Stimulated activated CD4-positive, alpha-beta T cell treated with anti-CD3 and anti-CD28 coated beads, Interleukin-2, amount 100 ng/mL, for 48 hours (primary cell): ENCODE measurements at regions not wholly inside any gene's neighbourhood (a gene's known extent, or its start where the extent isn't known, plus 50 kb on each side); places are given as distances from the start of the nearest gene placed in this dataset.

Source experiments
- DNase-seq, 2 donors: peaks; one replicate each; pipeline ENCODE4 v3.0.0-alpha.2; 2020

DNA sequence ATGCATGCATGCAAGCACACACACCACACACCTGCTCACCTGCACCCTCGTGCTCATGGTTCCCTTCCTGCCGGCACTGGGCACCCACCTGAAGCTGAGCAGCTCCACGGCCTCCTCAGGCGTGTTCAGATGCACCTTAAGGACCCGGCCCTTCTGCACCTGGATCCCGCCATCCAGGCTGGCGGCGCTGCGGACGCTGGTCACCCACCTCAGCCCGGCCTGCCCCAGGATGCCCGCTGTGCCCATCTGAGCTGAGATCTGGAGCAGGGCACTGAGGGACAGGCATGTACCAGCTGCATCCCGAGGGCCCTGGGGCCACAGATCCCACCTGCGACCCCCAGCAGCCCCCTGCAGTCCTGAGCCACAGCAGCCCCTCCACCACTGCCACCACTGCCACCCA, 110.0 kb downstream of the LITAF start:
- DNase-seq, result no peak

DNA sequence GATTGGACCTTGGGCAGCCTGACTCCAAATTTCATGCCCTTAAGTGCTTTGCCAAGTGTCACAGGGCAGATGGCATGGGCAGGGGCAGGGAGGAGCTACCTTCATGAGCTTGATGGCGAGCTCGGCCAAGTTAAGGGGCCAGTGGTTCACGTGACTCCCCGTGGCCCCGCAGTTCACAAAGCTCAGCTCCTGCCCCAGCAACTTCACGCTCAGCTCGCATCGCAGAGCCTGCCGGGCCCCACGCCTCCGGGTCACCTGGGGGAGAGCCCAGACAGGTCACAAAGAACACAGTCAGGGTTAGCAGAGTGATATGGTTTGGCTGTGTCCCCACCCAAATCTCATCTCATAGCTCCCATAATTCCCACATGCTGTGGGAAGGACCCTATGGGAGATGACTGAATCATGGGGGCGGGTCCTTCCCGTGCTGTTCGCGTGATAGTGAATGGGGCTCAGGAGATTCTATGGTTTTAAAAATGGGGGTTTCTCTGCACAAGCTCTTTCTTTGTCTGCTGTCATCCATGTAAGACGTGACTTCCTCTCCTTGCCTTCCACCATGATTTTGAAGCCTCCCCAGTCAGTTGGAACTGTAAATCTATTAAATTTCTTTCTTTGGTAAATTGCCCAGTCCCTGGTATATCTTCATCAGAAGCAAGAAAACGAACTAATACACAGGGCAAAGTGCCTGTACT, 108.1 kb downstream of the LITAF start:
- no peak for DNase-seq

DNA sequence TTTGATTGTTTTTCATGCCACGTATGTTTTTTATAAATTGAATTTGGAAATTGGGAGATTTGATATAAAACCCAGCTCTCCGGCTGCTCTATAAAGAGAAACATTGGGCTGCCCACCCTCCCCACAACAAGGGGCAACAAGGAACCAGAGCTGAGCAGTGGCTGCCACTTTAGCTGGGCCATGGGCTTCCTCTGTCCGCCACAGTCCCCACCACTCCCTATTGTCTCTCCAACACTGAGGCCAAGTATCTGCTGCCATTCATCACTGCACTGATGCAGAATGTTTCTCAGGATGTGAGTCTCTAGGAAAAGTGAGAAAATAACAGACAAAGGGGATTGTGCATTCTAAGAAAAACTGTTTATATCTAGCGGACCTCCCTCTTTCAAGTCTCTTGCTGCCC, 106.8 kb downstream of the LITAF start:
- no peak for DNase-seq

DNA sequence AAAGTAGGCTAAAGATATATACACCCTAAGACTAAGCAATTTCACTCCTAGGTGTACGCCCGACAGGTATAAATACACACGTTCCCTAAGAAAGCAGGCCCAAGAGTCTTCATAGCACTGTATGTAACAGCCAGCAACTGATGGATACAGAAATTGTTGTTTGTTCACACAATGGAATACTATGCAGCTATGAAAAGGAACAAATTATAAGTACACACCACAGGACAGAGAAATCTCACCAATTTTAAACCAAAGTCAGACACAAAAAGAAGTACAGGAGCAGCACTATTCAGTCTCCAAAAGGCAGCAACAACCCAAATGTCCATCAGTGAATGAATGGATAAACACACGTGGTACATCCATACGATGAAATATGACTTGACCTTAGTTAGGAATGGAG, 106.1 kb downstream of the LITAF start:
- DNase-seq, result no peak

DNA sequence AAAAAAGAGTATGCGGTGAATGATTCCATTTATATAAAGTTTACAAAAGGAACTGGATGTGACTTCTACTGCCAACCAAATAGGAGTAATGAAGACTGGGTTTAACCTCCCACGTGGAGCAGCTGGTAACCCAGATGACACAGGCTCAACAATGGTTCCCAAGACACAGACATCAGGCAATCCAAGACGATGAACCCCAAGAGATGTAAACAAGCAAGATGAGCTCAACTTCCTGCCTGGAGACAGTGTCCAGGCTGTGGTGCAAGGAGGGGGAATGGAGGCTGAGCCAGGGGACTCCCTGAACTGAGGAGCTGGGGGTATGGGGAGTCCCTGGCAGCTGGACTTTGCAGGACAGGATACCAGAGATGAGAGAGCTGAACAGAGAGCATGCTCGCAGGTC, 104.7 kb downstream of the LITAF start:
- no peak for DNase-seq

DNA sequence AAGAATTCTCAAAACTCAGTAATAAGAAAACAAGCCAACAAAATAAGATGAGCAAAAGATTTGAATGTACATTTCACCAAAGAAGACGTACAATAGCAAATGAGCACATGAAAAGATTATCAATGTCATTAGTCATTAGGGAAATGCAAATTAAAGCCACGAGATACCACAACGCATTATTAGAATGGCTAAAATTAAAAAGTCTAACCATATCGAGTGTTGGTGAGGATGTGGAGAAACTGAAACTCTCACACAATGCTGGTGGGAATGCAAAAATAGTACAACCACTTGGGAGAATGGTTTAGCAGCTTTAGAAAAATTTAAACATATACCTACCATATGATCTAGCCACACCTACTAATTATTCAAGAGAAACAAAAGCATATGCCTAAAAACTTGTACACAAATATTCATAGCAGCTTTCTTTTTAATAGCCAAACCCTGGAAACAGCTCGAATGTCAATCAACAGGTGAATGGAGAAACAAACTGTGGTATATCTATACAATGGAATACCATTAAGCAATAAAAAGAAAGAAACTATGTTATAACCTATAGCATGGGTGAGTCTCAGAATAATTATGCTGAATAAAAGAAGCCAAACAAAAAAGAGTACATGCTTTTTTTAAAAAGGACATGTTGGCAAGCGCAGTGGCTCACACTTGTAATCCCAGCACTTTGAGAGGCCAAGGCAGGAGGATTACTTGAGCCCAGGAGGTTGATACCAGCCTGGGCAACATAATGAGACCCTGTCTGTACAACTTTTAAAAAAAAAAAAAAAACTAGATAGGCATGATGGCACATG, 103.6 kb downstream of the LITAF start:
- no peak for DNase-seq

DNA sequence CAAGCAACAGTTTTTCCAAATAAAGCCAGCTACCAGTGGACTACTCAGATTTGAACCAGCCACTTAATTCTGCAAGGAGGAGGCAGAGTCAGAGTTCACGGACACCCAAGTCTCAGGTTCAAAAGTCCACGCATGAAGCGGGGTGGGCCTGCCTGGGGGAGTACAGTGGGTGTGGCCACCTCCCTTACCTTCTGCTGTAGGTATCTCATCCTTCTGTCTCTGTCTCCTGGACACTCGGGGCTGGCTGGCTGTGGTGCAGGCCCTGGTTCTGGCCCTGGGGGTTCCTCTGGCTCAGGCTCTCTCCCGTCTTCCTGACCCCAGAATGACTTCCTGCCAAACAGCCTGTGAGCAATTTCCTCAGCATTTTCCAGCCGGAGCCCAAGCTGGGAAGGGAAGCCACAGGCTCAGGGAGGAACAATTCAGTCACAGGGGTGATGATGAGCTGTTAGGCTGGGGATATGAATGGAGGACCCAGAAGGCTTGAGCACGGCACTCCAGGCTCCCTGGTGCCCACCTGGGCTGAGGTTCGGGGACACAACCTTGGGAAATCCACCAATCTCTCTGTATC, 101.9 kb downstream of the LITAF start:
- DNase-seq, result no peak

DNA sequence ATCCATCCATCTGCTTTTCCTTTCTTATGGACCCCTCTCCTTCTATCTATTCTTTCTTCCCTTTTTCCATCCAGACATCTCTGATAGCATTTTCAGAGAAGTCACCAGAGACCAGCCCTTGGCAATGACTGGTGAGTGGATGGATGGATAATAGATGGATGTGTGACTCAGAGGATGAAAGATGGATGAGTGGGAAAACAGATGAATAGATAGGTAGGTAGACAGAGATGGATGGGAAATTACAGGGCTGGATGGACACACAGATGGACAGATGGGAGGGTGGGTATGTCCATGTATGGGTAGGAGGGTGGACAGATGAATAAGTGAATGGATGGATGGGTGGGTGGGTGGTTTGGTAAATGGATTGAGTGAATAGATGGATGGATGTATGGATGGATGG, 101.0 kb downstream of the LITAF start:
- DNase-seq, result no peak

DNA sequence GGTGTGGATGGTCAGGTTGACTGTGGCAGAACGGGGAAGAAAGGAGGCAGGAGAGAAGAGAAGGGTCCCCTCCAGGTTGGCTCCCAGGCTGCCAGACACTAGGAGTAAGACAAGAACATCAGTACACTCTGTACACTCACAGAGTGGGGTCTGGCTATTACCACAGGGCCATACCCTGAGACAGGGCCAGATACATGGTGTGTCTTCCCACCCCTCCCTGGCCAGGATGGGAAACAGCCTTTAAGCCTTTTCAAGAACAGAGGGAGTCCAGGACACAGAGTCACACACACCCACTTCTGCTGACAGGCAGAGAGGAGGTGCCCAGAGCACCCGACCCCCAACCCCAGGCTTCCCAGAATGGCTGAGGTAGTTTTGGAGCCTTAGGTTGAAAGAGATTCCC, 99.4 kb downstream of the LITAF start:
- no peak for DNase-seq

DNA sequence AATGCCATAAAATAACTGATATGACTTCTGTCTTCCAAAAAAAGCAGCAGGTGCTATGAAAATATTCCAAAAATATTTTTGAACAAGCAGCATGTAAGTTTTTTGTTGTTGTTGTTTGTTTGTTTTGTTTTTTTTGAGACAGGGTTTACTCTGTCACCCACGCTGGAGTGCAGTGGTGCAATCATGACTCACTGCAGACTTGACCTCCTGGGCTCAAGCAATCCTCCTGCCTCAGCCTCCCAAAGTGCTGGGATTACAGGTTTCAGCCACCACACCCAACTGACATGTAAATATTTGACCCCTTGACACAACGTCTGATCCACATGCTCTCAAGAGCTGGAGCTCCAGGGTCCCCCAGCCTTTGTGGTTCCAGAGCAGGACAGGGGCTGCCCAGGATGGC, 98.4 kb downstream of the LITAF start:
- no peak for DNase-seq

DNA sequence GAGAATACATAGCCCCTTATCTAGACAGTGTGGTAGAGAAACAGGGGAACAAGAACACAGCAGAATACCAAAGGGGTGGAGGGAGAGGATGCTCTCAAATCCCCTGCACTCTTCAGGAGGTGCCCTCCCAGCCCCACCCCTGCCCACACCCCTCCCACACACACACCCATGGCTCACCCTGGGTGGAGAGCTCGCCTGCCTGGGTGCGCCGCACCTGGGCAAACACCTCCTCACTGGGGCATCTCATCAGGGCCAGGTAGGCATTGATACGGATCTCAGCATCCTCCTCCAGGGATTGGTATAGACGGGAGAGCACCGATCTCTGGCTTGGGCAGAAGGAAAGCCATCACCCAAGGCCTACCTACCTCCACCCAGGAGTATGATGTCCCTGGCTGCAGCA, 95.2 kb downstream of the LITAF start:
- no peak for DNase-seq

DNA sequence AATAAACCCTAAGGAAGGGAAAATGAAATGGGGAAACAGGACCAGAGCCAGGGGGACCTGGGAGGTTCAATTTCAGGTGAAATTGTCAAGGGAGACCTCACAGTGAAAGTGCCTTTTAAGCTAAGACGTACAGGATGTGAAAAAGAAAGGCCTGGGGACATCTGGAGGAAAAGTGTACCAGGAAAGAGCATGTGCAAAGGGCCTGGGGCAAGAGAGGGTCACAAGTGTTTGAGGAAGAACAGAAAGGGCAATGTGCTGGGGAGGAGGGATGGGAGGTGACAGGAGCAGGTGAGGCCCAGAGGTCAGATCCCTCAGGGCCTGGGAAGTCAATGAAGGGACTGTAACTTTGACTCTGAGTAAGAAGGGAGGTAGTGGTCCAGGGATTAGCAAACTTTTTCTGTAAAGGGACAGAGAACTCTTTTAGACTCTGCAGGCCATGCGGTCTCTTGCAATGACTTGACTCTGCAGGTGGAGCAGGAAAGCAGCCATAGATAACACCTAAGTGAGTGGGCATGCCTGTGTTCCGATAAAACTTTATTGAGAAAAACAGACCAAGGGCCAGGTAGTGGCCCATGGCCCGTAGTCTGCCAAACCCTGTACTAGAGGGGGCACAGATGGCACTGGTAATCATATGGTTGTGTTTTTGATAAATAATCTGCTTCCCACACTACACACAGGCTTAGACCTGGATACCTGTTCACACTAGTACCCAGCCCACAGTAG, 93.8 kb downstream of the LITAF start:
- no peak for DNase-seq

DNA sequence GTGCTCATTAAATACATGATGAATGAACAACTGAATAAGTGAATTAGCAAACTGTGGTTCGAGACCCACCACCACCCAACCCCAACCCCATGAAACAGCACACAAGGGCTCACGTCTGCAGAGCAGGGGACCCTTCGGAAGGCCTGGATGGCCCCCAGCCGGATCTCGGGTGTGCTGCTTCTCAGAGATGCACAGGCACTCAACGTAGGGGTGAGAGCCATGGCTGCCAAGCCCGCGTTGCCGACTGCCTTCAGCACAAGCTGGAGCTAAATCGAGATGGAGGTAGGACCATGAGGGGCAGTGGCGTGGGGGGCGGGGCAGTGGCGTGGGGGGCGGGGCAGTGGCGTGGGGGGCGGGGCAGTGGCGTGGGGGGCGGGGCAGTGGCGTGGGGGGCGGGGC, 93.2 kb downstream of the LITAF start:
- DNase-seq, result no peak

DNA sequence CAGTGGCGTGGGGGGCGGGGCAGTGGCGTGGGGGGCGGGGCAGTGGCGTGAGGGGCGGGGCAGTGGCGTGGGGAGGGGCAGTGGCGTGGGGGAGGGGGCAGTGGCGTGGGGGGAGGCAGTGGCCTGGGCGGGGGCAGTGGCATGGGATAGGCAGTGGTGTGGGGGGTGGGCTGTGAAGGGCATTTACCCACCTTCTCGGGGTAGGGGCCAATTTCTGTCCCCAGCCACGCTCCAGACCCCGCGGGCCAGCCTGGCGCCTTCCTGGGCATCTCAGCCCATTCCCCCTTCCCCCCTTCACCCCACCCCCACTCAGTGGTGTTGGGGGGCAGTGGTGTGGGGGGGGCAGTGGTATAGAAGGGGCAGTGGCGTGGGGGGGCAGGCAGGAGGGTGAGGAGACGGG, 92.7 kb downstream of the LITAF start:
- DNase-seq, result no peak

DNA sequence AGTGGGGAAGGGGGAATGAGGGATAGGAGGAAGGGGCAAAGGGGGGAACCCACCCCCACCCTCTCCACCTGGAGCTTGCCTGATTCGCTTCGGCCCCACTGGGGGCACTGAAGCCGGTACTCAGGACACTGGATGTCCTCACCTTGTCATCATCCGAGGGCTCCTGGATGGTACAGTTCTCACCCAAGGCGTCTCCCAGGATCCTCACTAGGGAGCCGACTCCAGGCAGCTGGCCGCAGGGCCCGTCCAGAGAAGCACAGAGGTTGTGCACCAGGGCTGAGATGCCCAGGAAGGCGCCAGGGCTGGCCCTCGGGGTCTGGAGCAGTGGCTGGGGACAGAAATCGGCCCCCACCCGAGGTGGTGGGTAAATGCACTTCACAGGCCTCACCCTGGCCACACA, 92.3 kb downstream of the LITAF start:
- DNase-seq, result no peak

DNA sequence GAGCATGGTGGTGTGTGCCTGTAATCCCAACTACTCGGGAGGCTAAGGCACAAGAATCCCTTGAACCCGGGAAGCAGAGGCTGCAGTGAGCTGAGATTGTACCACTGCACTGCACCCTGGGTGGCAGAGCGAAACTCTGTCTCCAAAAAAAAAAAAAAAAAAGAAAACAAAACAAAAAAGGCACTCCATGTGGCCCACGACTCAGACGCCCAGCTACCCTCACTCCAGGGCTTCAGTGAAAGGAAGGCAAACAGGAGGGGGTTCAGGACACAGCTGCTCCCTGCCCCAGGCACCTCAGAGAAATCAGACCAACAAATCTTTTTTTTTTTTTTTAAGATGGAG, 91.7 kb downstream of the LITAF start:
- DNase-seq, result no peak
